G401.6 (cell line): ENCODE measurements at regions not wholly inside any gene's neighbourhood (a gene's known extent, or its start where the extent isn't known, plus 50 kb on each side); places are given as distances from the start of the nearest gene placed in this dataset.

Source experiments
- FAIRE-seq: peaks from 2 replicates; lab custom pipeline; 2012; peaks lifted over from hg19 to GRCh38; lab: Jason Lieb, UNC

- no peak for FAIRE-seq
Observed at GRCh38 chr14:37900561-37900960, 305.1 kb downstream of the TTC6 start.

DNA sequence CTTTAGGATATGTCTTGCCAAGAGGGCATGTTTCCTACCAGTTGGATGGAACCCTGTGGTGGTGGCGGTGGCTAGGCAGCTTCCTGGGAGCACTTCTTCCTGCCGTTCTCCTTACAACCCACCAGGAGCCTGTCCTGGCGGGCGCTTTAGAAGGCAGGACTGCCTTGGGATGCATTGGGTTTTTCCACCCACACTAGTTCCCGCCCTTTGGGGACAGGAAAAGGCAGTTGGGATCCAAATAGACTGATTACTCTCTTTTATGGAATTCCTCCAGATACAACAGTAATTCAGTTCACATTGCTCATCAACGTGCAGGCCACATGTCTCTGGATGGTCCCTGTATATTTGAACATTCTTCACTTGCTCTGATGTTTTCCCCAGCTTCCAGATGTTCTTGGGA lies 305.7 kb upstream of the SSTR1 start:
- no peak for FAIRE-seq

DNA sequence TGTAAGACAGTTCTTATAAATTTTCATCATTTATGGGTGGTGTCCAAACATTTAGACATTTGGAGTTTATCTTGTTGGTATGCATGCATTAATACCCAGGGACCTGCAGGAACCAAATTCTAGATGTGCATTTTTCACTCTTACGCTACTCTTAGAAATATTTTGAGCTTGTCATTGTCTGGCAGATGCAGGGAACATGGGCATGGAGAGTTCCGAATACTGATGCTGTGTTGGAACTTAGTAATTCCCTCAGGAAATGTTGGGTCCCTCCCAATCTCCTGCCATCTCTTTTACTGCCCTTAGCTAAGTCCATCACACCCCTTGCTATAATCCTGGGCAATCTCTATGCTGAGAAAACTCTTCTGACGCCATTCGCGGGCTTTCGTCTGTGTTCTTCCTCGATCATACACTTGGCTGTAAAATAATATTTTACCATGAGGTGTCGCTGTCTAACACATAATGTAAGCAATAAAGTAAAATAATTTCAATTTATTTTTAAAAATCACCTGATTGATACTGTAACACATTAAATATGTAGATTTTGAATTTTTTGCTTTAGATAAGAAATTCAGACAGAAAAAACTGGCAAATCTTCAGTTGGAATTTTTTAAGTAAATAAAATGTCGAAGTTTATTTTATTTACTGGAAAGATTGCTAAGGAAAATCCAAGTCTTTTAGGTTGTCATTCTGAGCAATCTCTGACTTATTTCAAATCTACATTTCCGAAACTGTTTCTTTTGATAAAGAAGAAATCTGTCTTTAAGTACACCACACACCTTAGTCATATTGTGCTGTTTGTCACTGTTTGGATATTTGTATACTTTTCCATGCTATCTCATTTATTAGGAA lies 304.1 kb upstream of the SSTR1 start:
- peak; percentile 88 for FAIRE-seq

GRCh38 chr14:37924622-37925021 lies 283.1 kb upstream of the SSTR1 start:
- FAIRE-seq: no peak

- no peak for FAIRE-seq
Observed at GRCh38 chr14:37932008-37932407, 275.7 kb upstream of the SSTR1 start.

DNA sequence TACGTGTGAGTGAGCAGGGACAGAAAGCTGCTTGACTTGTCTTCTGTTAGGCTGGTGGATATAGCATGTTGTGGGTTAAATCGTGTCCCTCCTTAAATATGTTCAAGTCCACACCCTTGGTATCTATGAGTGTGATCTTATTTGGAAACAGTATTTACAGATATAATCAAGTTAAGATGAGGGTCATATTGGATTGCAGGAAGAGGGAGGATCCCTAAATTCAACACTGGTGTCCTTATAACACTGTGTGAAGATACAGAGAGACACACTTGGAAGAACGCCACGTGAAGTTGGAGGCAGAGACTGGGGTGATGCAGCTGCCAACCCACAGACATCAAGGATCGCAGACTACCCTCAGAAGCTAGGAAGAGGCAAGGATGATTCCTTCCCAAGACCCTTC lies 275.2 kb upstream of the SSTR1 start:
- FAIRE-seq: no peak

- FAIRE-seq: no peak
Observed at GRCh38 chr14:37936971-37937370, 270.7 kb upstream of the SSTR1 start.

DNA sequence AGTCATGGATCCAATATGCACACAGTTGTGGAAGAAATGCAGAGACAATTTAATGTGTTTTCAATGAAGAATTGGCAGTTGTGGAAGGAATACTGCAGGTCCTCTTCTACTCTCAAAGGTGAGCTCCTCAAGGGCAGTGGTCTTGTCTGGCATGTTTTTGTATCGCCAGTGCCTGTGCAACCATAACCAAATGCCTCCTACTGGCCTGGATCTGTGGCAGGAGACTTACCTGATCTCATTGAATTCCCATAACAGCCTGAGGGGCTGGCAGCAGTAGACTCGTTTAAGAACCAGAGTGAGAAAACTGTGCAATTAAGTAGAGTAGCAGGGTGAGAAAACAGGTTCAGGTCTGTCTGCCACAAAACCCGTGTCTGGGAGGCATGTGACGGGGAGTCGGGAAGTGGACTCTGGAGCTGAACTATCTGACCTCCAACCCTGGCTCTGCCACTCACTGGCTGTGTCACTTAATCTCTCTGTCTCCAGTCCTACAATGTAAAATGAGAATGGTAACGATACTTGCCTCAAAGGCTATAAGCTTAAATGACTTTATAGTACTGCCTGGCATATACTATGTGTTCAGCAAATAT lies 268.2 kb upstream of the SSTR1 start:
- no peak for FAIRE-seq

DNA sequence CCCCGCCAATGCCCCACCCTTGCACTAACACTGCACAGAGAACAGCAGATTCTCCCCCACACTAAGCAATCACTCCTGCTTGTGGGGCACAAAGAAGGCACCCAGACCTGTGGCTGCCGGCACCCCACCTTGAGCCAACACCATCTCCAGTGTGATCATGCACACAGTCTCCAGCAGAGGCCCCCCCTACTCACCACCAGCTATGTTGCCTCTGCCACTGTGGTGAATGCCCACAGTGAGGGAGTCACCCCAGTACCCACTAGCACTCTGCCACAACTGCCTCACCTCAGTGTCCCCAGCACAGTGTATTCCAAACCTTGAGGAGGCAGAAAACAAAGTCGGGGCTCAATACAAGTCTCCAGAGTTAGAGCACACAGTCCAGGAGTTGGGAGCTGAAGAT lies 261.7 kb upstream of the SSTR1 start:
- no peak for FAIRE-seq

DNA sequence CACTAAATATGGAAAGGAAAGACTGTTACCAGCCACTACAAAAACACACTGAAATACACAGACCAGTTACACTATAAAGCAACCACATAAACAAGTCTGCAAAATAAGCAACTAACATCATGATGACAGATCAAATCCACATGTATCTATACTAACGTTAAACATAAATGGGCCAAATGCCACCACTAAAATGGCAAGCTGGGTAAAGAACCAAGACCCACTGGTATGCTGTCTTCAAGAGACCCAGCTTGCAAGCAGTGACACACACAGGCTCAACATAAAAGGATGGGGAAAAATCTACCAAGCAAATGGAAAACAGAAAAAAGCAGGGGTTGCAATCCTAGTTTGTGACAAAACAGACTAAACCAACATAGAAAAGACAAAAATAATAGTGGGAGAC lies 260.9 kb upstream of the SSTR1 start:
- no peak for FAIRE-seq

GRCh38 chr14:37948266-37948665 lies 259.4 kb upstream of the SSTR1 start:
- FAIRE-seq: no peak

DNA sequence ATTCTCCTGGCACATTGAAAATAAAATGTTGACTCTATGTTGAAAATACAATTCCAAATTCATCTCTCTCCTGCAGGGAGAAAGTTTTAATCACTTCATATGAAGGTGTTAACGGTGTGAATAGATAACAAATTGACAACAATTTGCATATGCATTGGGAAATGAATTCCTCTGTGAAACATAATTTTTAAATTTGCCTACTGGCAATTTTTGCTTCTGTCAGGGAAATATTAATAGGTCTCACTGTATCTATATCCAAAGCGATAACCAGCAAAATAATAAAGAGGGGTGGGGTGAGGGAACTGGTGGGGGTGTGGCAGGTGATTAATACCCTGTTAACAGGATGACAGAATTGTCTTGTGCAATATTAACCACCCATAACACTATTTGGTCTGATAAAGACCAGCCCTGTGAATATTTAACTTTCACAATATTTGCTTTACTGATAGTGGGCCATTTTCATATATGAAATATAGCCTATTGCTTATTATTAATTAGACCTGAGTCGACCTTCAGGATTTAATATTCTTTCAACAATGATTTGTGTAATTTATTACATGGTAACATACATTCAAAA lies 239.0 kb upstream of the SSTR1 start:
- FAIRE-seq: no peak

DNA sequence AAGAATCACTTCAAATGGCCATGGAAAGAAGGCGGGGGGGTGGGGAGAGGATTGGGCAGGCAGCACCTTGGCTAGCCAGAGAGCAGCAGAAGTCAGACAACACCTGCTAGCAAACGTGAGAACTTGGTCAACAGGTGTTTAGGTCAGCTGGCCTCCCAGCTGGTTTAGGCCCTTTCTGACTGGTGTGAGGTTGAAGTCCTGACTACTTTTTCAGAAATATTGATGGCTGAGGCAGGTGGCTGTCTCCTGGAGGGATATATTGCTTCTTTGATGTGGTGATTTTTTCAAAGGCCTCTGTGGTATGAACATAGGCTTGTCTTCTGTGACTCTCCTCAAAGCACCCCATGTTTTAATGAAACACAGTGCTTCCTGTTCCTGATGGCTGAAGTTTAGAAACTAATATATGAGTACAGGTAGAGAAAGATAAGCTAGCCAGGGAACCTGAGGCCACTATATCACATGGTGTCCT lies 238.2 kb upstream of the SSTR1 start:
- no peak for FAIRE-seq

DNA sequence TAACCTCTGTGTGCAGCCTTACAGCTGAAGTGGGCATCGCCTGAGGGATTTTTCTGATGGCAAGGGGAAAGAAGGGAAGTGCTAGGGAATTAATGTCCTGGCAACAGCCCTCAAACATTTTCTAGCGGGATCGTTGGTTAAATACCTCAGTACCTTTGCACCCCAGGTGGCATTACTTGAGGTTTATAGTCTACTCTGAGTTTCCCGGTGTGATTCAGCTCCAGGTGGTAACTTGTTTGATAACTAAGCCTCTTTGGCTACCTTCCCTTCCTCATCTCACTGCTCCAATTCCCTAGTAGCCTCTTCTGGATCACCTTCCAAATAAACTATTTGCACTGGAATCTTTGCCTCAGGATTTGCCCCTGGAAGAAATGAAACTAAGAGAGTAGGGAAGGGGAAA lies 237.0 kb upstream of the SSTR1 start:
- no peak for FAIRE-seq

GRCh38 chr14:37972941-37973887 lies 234.5 kb upstream of the SSTR1 start:
- no peak for FAIRE-seq

- no peak for FAIRE-seq
Observed at GRCh38 chr14:37974421-37974820, 233.3 kb upstream of the SSTR1 start.

DNA sequence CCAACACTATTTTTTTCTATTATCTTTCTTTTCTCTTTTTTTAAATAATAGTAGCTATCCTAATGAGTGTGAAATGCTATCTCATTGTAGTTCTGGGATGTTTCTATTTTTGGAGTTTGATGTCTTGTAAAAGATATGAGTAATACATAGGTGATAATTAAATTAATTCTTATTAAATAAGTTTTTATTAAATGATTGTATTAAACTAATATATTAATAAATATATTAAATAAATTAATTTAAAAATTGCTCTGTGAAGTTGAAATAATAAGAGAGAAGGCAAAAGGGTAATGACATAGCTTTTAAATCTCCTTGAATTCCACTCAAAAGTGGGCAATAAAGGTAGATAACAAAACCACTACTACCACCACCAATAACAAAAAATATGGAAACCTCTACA lies 230.2 kb upstream of the SSTR1 start:
- FAIRE-seq: peak; percentile 8

DNA sequence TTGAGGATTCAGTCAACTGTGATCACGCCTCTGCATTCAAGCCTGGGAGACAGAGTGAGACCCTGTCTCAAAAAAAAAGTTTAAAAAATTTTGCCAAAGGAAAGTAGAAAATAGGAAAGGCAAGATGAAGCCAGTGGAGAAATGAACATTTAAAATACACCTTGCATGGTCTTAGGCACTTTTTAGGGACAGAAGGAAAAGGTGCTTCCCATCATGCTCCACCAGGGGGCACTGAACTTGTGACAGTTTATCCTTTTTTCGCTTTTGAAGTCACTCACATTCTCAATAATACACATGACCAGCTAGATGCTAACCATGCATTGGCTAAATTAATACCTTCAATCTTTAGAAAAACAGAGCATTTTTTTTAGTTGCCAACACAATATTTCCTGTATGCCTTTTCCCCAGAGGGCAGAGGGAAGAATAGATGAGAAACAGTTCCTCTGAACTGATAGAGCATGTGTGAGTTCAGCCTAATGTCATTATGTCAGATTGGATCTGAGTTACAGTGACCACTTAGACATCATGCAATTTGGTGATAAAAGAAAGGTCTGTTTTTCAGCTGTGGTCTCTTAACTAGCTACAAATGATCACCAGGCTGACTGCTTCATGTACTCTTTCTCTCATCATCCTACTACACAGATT lies 221.8 kb upstream of the SSTR1 start:
- no peak for FAIRE-seq

- no peak for FAIRE-seq
Observed at GRCh38 chr14:37988472-37988871, 219.2 kb upstream of the SSTR1 start.

GRCh38 chr14:37991027-37991426 lies 216.7 kb upstream of the SSTR1 start:
- no peak for FAIRE-seq

DNA sequence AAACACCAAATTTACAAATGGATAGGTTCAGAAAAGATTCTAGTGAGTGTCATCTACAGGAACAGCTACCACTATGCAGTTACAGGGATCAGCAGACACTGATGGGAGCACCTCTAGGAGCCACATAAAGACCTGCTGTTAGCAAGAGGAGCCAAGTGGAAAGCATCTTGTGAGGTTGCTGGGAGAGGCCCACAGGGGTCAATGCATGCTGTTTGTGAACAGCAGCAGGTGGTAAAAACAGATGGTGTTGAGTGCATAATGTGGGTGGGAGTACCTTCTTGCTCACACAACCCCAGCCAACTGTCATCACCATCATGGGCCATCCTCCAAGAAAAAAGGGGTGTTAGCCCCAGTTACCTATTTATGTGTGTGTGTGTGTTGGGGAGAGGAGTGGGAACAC lies 215.2 kb upstream of the SSTR1 start:
- FAIRE-seq: no peak

- FAIRE-seq: no peak
Observed at GRCh38 chr14:37994846-37995372, 212.8 kb upstream of the SSTR1 start.
